ENCODE measurements at regions not wholly inside any gene's neighbourhood (a gene's known extent, or its start where the extent isn't known, plus 50 kb on each side); places are given as distances from the start of the nearest gene placed in this dataset.
A peak's percentile ranks its signal among the peaks of the same experiment; 100 is the strongest.

- H4K20me1 ChIP-seq (ENCODE audit: insufficient read depth, low read length), result no peaks in the 10 kb centered on the region
- H3K4me2 ChIP-seq (ENCODE audit: low read depth, low read length), result no peak overlapping the region
- no peaks in the 10 kb centered on the region for H3K27me3 ChIP-seq (replicated peaks; ENCODE audit: insufficient read depth, low read length)
- H3K4me3 ChIP-seq (ENCODE audit: low read length), result no peak overlapping the region
- H3K4me1 ChIP-seq (ENCODE audit: low read length), result no peaks in the 10 kb centered on the region
- no peaks in the 10 kb centered on the region for H3K79me2 ChIP-seq (ENCODE audit: low read length)
- TF ChIP-seq EZH2 (optimal IDR thresholded peaks at IDR 0.05; ENCODE audit: low read depth, low read length) (no peak), CTCF (IDR thresholded peaks at IDR 0.05; ENCODE audit: low read length) (peak; percentile 25; the same call in 1 of the 2 replicates), EZH2phosphoT487 (IDR thresholded peaks at IDR 0.05; ENCODE audit: low read length) (no peak)
- H3K9me2 ChIP-seq (replicated peaks; ENCODE audit: insufficient read depth, low read length), result no peaks in the 10 kb centered on the region
- no peaks in the 10 kb centered on the region for H3K36me3 ChIP-seq (replicated peaks; ENCODE audit: insufficient read depth, low read length)
- H2AFZ ChIP-seq (ENCODE audit: low read length), result no peak overlapping the region
- H3K27ac ChIP-seq (ENCODE audit: low read length), result no peak overlapping the region
- no peak overlapping the region for H3K9ac ChIP-seq (ENCODE audit: low read length)
- DNase-seq, result no peak
- H3F3A ChIP-seq (ENCODE audit: insufficient read depth, low read length), result no peaks in the 10 kb centered on the region
- H3K9me3 ChIP-seq (replicated peaks; ENCODE audit: insufficient read depth, low read length), result no peaks in the 10 kb centered on the region
Measured at GRCh38 chr11:104823657-104824056, 74.6 kb downstream of the CASP12 start.

- TF ChIP-seq EZH2phosphoT487 (IDR thresholded peaks at IDR 0.05; ENCODE audit: low read length) (no peak), EZH2 (optimal IDR thresholded peaks at IDR 0.05; ENCODE audit: low read depth, low read length) (no peak)
- no peaks in the 10 kb centered on the region for H3K79me2 ChIP-seq (ENCODE audit: low read length)
- no peak overlapping the region for H3K4me2 ChIP-seq (ENCODE audit: low read depth, low read length)
- H3F3A ChIP-seq (ENCODE audit: insufficient read depth, low read length), result no peaks in the 10 kb centered on the region
- no peak overlapping the region for H3K9ac ChIP-seq (ENCODE audit: low read length)
- H4K20me1 ChIP-seq (ENCODE audit: insufficient read depth, low read length), result no peaks in the 10 kb centered on the region
- H2AFZ ChIP-seq (ENCODE audit: low read length), result no peak overlapping the region
- H3K36me3 ChIP-seq (replicated peaks; ENCODE audit: insufficient read depth, low read length), result no peaks in the 10 kb centered on the region
- no peak overlapping the region for H3K27ac ChIP-seq (ENCODE audit: low read length)
- no peaks in the 10 kb centered on the region for H3K27me3 ChIP-seq (replicated peaks; ENCODE audit: insufficient read depth, low read length)
- no peaks in the 10 kb centered on the region for H3K9me3 ChIP-seq (replicated peaks; ENCODE audit: insufficient read depth, low read length)
- no peaks in the 10 kb centered on the region for H3K9me2 ChIP-seq (replicated peaks; ENCODE audit: insufficient read depth, low read length)
- DNase-seq, result no peak
- H3K4me3 ChIP-seq (ENCODE audit: low read length), result no peak overlapping the region
- H3K4me1 ChIP-seq (ENCODE audit: low read length), result no peaks in the 10 kb centered on the region
Measured at GRCh38 chr11:104820431-104820830, 77.8 kb downstream of the CASP12 start.

- Histone ChIP-seq H3K4me2 (ENCODE audit: low read depth, low read length) (no peak overlapping the region), H3K9me2 (replicated peaks; ENCODE audit: insufficient read depth, low read length) (no peaks in the 10 kb centered on the region), H3F3A (ENCODE audit: insufficient read depth, low read length) (no peaks in the 10 kb centered on the region), H3K27me3 (replicated peaks; ENCODE audit: insufficient read depth, low read length) (no peaks in the 10 kb centered on the region), H4K20me1 (ENCODE audit: insufficient read depth, low read length) (no peaks in the 10 kb centered on the region), H3K9ac (ENCODE audit: low read length) (no peak overlapping the region), H3K79me2 (ENCODE audit: low read length) (no peaks in the 10 kb centered on the region), H3K27ac (ENCODE audit: low read length) (no peak overlapping the region), H3K36me3 (replicated peaks; ENCODE audit: insufficient read depth, low read length) (no peaks in the 10 kb centered on the region), H3K4me1 (ENCODE audit: low read length) (no peaks in the 10 kb centered on the region), H3K4me3 (ENCODE audit: low read length) (no peak overlapping the region), H3K9me3 (replicated peaks; ENCODE audit: insufficient read depth, low read length) (no peaks in the 10 kb centered on the region), H2AFZ (ENCODE audit: low read length) (no peak overlapping the region)
- TF ChIP-seq EZH2phosphoT487 (IDR thresholded peaks at IDR 0.05; ENCODE audit: low read length) (no peak), CTCF (IDR thresholded peaks at IDR 0.05; ENCODE audit: low read length) (no peak), EZH2 (optimal IDR thresholded peaks at IDR 0.05; ENCODE audit: low read depth, low read length) (no peak)
- no peak for DNase-seq
Measured at GRCh38 chr11:104819603-104820002, 78.7 kb downstream of the CASP12 start.

GRCh38 chr11:104819107-104819506, 79.2 kb downstream of the CASP12 start:
- Histone ChIP-seq H2AFZ (ENCODE audit: low read length) (no peak overlapping the region), H3K9me2 (replicated peaks; ENCODE audit: insufficient read depth, low read length) (no peaks in the 10 kb centered on the region), H3K27ac (ENCODE audit: low read length) (no peak overlapping the region), H3F3A (ENCODE audit: insufficient read depth, low read length) (no peaks in the 10 kb centered on the region), H3K4me1 (ENCODE audit: low read length) (no peaks in the 10 kb centered on the region), H4K20me1 (ENCODE audit: insufficient read depth, low read length) (no peaks in the 10 kb centered on the region), H3K4me2 (ENCODE audit: low read depth, low read length) (no peak overlapping the region), H3K9ac (ENCODE audit: low read length) (no peak overlapping the region), H3K36me3 (replicated peaks; ENCODE audit: insufficient read depth, low read length) (no peaks in the 10 kb centered on the region), H3K27me3 (replicated peaks; ENCODE audit: insufficient read depth, low read length) (no peaks in the 10 kb centered on the region), H3K79me2 (ENCODE audit: low read length) (no peaks in the 10 kb centered on the region), H3K4me3 (ENCODE audit: low read length) (no peak overlapping the region), H3K9me3 (replicated peaks; ENCODE audit: insufficient read depth, low read length) (no peaks in the 10 kb centered on the region)
- TF ChIP-seq EZH2phosphoT487 (IDR thresholded peaks at IDR 0.05; ENCODE audit: low read length) (no peak), EZH2 (optimal IDR thresholded peaks at IDR 0.05; ENCODE audit: low read depth, low read length) (no peak), CTCF (IDR thresholded peaks at IDR 0.05; ENCODE audit: low read length) (no peak)
- DNase-seq, result no peak
